Activated CD4-positive, alpha-beta T cell treated with anti-CD3 and anti-CD28 coated beads for 36 hours (primary cell): ENCODE measurements at regions not wholly inside any gene's neighbourhood (a gene's known extent, or its start where the extent isn't known, plus 50 kb on each side); places are given as distances from the start of the nearest gene placed in this dataset.

ENCODE experiments used
- ATAC-seq: fragments of 200-7000 bp; cut with Tn5 transposase; one replicate; pipeline ENCODE4 v1.10.0; 2021; ENCODE audit warnings: mild to moderate bottlenecking, moderate library complexity
- CTCF ChIA-PET: fragments of 350-600 bp; sonication (Branson Sonifier 250); formaldehyde crosslinking; loops from one replicate; lab custom pipeline; 2021; ENCODE audit warnings: antibody characterized with exemption; lab: Charles Lee
- POLR2A ChIA-PET: fragments of 350-600 bp; sonication (Branson Sonifier 250); formaldehyde crosslinking; loops from one replicate; lab custom pipeline; 2021; ENCODE audit warnings: antibody characterized with exemption, inconsistent platforms; lab: Charles Lee
- DNase-seq: peaks from one replicate; pipeline ENCODE4 v3.0.0-alpha.2; 2020
- H3K27ac Mint-ChIP-seq: one replicate; pipeline ENCODE4 v1.8.0; 2021; ENCODE audit warnings: mixed read lengths
- H3K27me3 Mint-ChIP-seq: one replicate; pipeline ENCODE4 v1.8.0; 2021; ENCODE audit warnings: mixed read lengths
- H3K36me3 Mint-ChIP-seq: one replicate; pipeline ENCODE4 v1.8.0; 2021; ENCODE audit warnings: low read depth, mixed read lengths
- H3K4me1 Mint-ChIP-seq: one replicate; pipeline ENCODE4 v1.8.0; 2021; ENCODE audit warnings: mixed read lengths
- H3K4me3 Mint-ChIP-seq: one replicate; pipeline ENCODE4 v1.8.0; 2021; ENCODE audit warnings: mild to moderate bottlenecking, moderate library complexity, mixed read lengths
- H3K9me3 Mint-ChIP-seq: one replicate; pipeline ENCODE4 v1.8.0; 2021; ENCODE audit warnings: low read depth, mixed read lengths
- intact Hi-C, 2 experiments: fragments of 100-400 bp; cut with DNase I in 1 of 2; cut with micrococcal nuclease in 1 of 2; formaldehyde crosslinking; loops; one replicate each; pipeline versions ENCODE4 v1.14.2 to v1.15.1; 2022 to 2024; cut with DNase I, micrococcal nuclease

DNA sequence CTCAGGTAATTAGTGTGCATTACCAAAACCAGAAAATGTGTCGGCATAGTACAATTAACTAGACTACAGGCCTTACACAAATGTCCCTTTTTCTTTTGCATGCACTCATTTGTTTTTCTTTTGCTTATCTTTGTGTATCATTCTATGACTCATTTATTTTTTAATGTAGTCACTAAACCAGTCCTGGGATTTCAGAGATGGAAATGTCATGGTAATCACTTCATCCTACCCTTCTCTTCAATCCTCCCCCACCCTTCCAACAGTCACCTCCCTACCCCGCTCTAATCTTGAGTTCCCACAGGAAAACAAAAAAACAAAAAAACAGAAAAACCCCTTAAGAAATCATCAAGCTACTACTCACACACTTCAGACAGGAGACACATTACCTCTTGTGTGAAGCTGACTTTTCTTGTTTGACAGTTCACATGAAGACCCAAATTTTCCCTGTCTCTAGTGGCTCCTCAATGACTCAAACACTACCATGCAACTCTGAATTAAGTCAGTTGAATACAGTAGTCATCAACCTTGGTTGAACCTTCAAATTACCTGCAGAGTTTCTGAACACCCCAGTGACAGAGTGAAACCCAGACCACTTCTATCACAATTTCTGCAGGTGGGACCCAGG, 242.4 kb upstream of the SALL1 start:
- Mint-ChIP-seq H3K27ac (no peak overlapping the region), H3K36me3 (no peaks in the 10 kb centered on the region), H3K27me3 (peaks cover 3% of the 10 kb centered on the region), H3K9me3 (no peaks in the 10 kb centered on the region), H3K4me3 (no peak overlapping the region), H3K4me1 (no peaks in the 10 kb centered on the region)
- DNase-seq (no peak), ATAC-seq (no peak)
- ChIA-PET CTCF (interaction anchor here (0.6 kb wide), 1 partner anchor 702 kb away, joined by 3 read pairs; no protein-coding TSS in a partner anchor), POLR2A (no interaction called here)
- intact Hi-C loops, result no loop called here

DNA sequence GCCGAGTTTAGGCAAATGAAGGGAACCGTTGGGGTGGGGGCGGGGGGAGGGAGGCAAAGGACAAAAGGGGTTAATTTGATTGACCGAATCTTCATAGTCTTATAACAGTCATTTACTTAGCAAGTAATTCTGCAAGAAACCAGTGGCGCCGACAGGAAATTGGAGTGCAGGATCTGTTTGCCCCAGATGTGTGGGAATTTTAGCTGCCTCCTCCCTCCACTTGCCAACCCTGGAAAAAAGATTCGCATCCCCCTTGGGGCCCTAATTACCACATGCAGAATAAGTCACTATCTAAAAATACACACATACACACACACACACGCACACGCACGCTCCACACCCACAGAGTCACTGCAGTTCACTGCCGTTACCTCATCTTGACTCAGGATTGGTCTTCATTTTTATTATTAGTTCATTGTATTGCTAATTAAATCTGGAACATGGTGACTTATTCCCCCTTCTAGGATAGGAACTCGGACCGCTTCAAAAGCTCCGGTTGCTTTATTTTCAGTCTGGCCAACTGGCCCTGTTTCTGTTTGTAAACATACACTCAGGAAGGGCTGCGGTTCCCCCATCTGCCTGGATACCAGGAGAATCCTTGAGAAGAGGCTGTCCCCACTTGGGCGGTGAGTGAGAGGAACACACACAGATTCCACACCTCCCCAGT, 241.6 kb upstream of the SALL1 start:
- no peak for ATAC-seq
- no peak overlapping the region for H3K27ac Mint-ChIP-seq
- CTCF ChIA-PET, result no interaction called here

DNA sequence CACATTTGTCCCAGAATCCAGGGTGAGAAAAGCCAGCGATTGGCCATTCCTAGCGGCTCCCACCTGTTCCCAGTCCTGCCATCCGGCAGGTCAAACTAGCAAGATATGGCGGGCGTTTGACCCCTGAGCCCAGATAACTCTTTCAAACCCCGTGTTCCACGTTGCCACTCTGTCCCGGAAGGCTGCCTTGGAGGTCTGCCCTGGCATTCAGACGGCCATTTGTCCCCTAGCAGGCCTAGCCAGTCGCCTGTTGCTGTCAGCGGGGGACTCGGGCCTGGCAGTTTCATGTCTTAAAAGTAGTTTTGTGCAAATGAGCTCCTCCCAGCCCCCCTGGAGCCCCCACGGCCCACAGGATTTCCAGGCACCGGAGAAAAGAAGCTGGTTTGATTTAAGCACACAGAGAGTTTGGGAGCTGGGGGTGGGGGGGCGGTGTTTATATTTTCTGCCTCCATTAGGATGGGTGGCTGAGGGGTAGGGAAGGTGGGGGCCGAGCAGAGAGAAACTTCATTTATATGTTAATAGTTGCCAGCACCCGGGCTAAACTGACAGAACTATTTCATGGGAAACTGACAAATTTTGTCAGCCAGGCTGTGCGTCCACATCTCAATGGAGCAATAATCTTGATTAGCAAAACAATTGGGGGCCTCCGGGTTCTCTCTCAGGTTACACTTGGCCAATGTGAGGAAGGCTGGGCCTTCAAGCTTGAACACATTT, 240.9 kb upstream of the SALL1 start:
- no peak for ATAC-seq

More for the DNA sequence above, 241.6 kb upstream of the SALL1 start:
- intact Hi-C loops, result no loop called here
- Mint-ChIP-seq H3K9me3 (no peaks in the 10 kb centered on the region), H3K36me3 (no peaks in the 10 kb centered on the region), H3K4me3 (no peak overlapping the region), H3K4me1 (no peaks in the 10 kb centered on the region), H3K27me3 (peaks cover 3% of the 10 kb centered on the region)
- no peak for DNase-seq
- POLR2A ChIA-PET, result no interaction called here

DNA sequence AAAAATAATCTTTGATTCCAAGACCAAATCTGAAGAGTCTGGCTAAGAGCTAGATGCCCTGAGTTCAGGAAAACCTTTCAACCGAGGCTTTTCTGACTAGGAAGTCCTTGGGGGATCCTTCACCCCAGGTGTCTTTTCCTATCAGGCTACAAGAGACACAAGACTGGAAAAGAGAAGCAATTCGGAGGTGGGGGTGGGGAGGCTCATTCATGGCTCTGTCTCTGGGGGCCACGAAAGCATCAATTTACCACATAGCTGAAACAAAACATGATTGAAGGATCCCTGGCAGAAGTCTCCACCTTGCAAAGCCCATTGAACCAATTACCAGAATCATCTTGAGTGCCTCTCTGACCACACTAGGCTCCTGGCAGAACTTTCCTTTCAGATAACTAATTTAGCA, 239.8 kb upstream of the SALL1 start:
- Mint-ChIP-seq H3K4me1 (no peaks in the 10 kb centered on the region), H3K9me3 (peaks cover 4% of the 10 kb centered on the region), H3K27ac (no peak overlapping the region), H3K27me3 (peaks cover 3% of the 10 kb centered on the region), H3K4me3 (no peak overlapping the region), H3K36me3 (no peaks in the 10 kb centered on the region)
- POLR2A ChIA-PET, result interaction anchor here (0.7 kb wide), 1 partner anchor 1451 kb away, joined by 3 read pairs; no protein-coding TSS in a partner anchor
- ATAC-seq (no peak), DNase-seq (no peak)
- CTCF ChIA-PET, result interaction anchor here (0.8 kb wide), 1 partner anchor 10 kb away, joined by 3 read pairs; no protein-coding TSS in a partner anchor
- intact Hi-C loops, result no loop called here

More for the DNA sequence above, 240.9 kb upstream of the SALL1 start:
- Mint-ChIP-seq H3K36me3 (no peaks in the 10 kb centered on the region), H3K27me3 (peaks cover 3% of the 10 kb centered on the region), H3K4me3 (no peak overlapping the region), H3K9me3 (no peaks in the 10 kb centered on the region), H3K4me1 (no peaks in the 10 kb centered on the region), H3K27ac (no peak overlapping the region)
- ChIA-PET CTCF (no interaction called here), POLR2A (no interaction called here)
- intact Hi-C loops, result no loop called here
- DNase-seq, result no peak

DNA sequence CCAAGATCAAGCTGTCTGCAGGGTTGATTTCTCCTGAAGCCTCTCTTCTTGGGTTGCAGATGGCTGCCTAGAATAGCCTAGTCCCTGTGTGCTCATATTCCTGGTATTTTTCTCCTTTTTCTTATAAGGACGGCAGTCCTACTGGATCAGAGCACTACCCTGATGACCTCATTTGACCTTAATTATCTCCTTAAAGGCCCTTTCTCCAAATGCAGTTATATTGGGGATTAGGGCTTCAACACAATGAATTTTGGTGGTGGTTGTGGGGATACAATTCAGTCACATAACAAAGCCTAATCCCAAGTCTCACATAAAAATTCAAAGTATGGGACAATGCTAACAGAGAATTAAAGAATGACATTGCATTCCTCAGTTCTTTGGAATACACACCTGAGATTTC, 238.8 kb upstream of the SALL1 start:
- no peak overlapping the region for H3K27ac Mint-ChIP-seq
- no peaks in the 10 kb centered on the region for H3K4me1 Mint-ChIP-seq
- ChIA-PET CTCF (no interaction called here), POLR2A (no interaction called here)
- H3K27me3 Mint-ChIP-seq, result peaks cover 3% of the 10 kb centered on the region
- ATAC-seq (no peak), DNase-seq (no peak)
- H3K9me3 Mint-ChIP-seq, result peaks cover 4% of the 10 kb centered on the region
- intact Hi-C loops, result no loop called here
- H3K36me3 Mint-ChIP-seq, result no peaks in the 10 kb centered on the region
- no peak overlapping the region for H3K4me3 Mint-ChIP-seq

DNA sequence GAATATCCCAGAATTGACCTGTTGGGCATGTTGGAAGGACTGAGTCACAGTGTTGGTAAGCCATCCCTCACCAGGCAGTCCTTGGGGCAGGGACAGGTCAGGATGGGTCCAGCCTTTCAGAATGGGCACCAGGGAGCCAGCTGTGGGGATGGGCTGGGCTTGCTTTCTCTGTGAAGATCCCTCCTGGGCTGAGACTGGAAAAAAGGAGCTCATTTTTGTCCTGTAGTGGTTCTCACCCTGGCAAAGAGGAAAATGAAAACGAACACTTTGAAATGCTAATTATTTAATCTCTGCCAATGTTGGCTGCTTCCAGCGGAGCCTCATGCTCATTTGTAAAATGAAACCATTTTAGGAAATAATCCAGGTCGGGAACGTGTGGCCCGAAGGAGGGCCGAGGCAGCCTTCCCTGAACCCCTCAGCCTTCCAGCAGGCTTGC, 237.5 kb upstream of the SALL1 start:
- Mint-ChIP-seq H3K9me3 (peaks cover 4% of the 10 kb centered on the region), H3K4me3 (no peak overlapping the region), H3K4me1 (no peaks in the 10 kb centered on the region), H3K36me3 (no peaks in the 10 kb centered on the region), H3K27ac (no peak overlapping the region), H3K27me3 (peaks cover 3% of the 10 kb centered on the region)
- ChIA-PET POLR2A (no interaction called here), CTCF (no interaction called here)
- intact Hi-C loops, result no loop called here
- DNase-seq (no peak), ATAC-seq (no peak)

DNA sequence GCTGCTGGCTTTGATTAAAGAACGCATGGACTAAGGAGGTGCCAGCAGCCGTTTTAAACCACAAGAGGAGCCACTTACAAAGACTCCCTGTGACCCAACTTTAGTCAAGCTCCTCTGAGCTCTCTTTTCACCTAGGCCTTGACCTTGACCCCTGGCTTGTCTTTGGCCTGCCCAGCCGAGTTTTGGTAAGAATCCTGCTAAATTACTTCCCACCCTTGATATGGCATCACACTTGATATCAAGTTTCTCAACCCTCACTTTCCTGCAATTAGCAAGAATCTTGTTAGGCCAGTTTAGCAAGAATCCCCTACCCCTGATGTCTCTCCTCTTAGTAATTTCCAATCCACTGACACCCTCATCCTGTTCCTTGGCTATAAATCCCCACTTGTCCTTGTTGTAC, 232.8 kb upstream of the SALL1 start:
- no peak overlapping the region for H3K4me3 Mint-ChIP-seq
- H3K4me1 Mint-ChIP-seq, result no peaks in the 10 kb centered on the region
- no peak overlapping the region for H3K27ac Mint-ChIP-seq
- peaks cover 4% of the 10 kb centered on the region for H3K9me3 Mint-ChIP-seq
- no peak for ATAC-seq
- intact Hi-C loops, result no loop called here
- H3K27me3 Mint-ChIP-seq, result no peaks in the 10 kb centered on the region
- ChIA-PET POLR2A (no interaction called here), CTCF (interaction anchor here (0.6 kb wide), 1 partner anchor 315 kb away, joined by 4 read pairs; no protein-coding TSS in a partner anchor)
- no peaks in the 10 kb centered on the region for H3K36me3 Mint-ChIP-seq
- DNase-seq, result no peak

DNA sequence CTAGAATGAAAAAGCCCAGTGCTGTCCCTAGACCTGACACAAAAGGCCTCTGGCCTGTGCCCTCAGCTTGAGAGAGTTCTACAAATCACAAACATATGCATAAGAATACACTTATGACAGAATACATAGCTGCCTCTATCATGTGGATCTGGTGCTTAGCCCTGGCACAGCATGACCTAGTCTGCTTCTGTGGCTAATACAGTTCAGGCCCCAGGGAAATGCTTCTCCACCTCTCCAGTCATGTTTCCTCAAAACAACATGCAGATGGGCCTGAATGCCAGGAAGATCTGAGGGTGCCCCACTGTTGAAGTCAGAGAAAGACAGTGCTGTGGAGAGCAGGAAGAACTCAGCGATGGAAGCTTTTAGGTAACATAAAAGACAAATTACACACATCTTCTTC, 231.9 kb upstream of the SALL1 start:
- no peaks in the 10 kb centered on the region for H3K4me1 Mint-ChIP-seq
- peaks cover 4% of the 10 kb centered on the region for H3K9me3 Mint-ChIP-seq
- no peaks in the 10 kb centered on the region for H3K36me3 Mint-ChIP-seq
- no peaks in the 10 kb centered on the region for H3K27me3 Mint-ChIP-seq
- no peak for DNase-seq
- intact Hi-C loops, result no loop called here
- ChIA-PET POLR2A (no interaction called here), CTCF (no interaction called here)
- H3K27ac Mint-ChIP-seq, result no peak overlapping the region
- H3K4me3 Mint-ChIP-seq, result no peak overlapping the region
- no peak for ATAC-seq

DNA sequence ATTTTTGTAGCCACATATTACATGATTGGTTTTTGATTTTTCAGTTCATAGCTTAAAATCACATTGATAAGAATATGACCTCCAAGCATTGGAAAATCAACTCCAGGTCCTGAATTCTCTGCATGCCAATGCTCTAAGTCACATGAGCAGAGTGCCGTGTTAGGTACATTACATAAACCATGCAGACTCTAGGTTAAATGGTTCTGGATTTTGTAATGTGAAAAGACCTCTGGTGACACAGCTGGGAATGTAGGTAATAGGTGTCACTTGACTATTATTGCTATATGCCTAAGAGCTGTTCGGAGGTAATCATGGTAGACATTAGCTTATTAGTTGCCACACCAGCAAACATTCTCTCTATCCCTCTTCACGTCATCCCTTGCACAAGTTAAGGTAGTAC, 231.1 kb upstream of the SALL1 start:
- no peak overlapping the region for H3K4me3 Mint-ChIP-seq
- H3K27ac Mint-ChIP-seq, result no peak overlapping the region
- ChIA-PET CTCF (no interaction called here), POLR2A (no interaction called here)
- no peaks in the 10 kb centered on the region for H3K4me1 Mint-ChIP-seq
- H3K36me3 Mint-ChIP-seq, result no peaks in the 10 kb centered on the region
- intact Hi-C loops, result no loop called here
- peaks cover 4% of the 10 kb centered on the region for H3K9me3 Mint-ChIP-seq
- no peaks in the 10 kb centered on the region for H3K27me3 Mint-ChIP-seq
- ATAC-seq (no peak), DNase-seq (no peak)

DNA sequence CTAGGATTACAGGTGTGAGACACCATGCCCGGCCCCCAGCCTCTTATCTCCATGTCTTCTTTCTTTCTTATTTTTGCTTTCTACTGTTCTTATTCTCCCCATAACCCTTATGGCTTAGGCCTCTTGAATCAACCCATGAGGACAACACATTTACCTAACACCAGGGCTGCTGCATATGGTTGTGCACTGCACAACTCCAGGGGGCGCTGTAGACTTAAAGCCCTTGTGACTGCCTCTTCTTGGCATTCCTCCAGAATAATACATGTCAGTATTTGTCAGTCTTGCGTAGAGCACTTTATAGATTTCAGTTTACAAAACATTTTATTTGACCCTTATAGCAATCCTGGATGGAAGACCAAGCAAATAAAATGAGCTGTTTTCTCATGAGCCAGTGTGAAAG, 225.0 kb upstream of the SALL1 start:
- Mint-ChIP-seq H3K9me3 (peaks cover 5% of the 10 kb centered on the region), H3K27me3 (no peaks in the 10 kb centered on the region), H3K36me3 (no peaks in the 10 kb centered on the region), H3K4me3 (no peak overlapping the region), H3K4me1 (no peaks in the 10 kb centered on the region), H3K27ac (no peak overlapping the region)
- DNase-seq, result no peak
- ChIA-PET CTCF (no interaction called here), POLR2A (no interaction called here)
- no peak for ATAC-seq
- intact Hi-C loops, result no loop called here

DNA sequence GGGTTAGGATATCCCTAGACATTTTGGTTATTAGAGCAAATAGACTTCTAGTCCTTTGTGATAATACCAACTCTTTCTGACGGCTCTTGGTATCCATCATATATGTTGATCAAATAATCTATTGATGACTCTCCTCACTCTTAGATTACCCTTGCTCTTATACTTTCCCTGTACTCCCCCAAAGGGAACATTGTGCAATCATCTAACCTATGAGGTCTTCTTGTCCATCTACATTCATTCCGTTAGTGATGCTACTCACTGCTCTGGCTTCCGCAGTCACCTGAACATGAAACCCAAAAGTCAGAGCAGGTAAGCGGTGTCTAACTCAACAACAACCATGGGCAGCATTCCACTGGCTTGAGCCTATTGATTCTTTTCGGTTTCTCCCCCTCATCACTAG, 223.7 kb upstream of the SALL1 start:
- Mint-ChIP-seq H3K9me3 (peaks cover 5% of the 10 kb centered on the region), H3K36me3 (no peaks in the 10 kb centered on the region), H3K4me3 (no peak overlapping the region), H3K4me1 (no peaks in the 10 kb centered on the region), H3K27ac (no peak overlapping the region), H3K27me3 (no peaks in the 10 kb centered on the region)
- ATAC-seq, result no peak
- DNase-seq, result no peak
- ChIA-PET CTCF (no interaction called here), POLR2A (no interaction called here)
- intact Hi-C loops, result no loop called here

DNA sequence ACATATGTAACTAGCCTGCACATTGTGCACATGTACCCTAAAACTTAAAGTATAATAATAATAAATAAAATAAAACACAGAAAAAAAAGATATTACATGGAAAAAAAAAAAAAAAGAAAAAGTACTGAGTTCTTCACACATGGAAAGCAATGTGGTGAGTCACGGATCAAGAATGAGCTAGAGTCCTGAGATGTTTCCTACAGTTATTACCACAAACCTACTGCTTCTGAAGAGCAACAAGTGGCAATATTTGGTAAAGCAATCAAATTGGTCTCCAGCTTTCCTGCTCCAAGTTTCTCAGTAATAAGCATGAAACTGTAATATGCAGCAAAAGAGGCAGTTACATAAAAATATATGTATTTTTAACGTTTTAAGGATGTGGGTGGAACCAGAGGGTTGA, 223.3 kb upstream of the SALL1 start:
- Mint-ChIP-seq H3K27ac (no peak overlapping the region), H3K27me3 (no peaks in the 10 kb centered on the region), H3K9me3 (peaks cover 5% of the 10 kb centered on the region), H3K4me1 (no peaks in the 10 kb centered on the region), H3K36me3 (no peaks in the 10 kb centered on the region), H3K4me3 (no peak overlapping the region)
- POLR2A ChIA-PET, result no interaction called here
- DNase-seq (no peak), ATAC-seq (no peak)
- intact Hi-C loops, result no loop called here
- CTCF ChIA-PET, result no interaction called here
